ENCODE measurements at regions not wholly inside any gene's neighbourhood (a gene's known extent, or its start where the extent isn't known, plus 50 kb on each side); places are given as distances from the start of the nearest gene placed in this dataset.
A peak's percentile ranks its signal among the peaks of the same experiment; 100 is the strongest.

DNA sequence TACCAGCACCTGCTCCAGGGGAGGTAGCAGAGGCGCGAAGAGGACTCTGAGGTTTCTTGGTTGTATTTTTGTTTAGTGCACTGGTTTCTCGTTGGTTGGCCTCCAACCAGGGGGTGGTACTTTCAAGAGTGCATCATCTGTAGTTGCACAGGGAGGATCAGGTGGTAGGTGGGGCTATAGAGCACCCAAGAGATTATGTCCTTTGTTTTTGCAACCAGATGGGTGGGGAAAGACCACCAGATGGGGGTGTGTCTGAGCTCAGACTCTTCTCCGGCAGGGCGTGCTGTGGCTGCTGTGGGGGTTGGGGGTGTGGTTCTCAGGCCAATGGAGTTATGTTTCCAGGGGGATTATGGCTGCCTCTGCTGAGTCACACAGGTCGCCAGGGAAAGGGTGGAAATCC lies 254.4 kb upstream of the KLF12 start:
- Mint-ChIP-seq H3K9me3 (peaks cover 19% of the 10 kb centered on the region), H3K4me3 (no peak overlapping the region), H3K36me3 (ENCODE audit: low read depth) (peaks cover 50% of the 10 kb centered on the region), H3K27ac (no peak overlapping the region), H3K27me3 (no peaks in the 10 kb centered on the region), H3K4me1 (ENCODE audit: low read depth) (no peaks in the 10 kb centered on the region)
- Histone ChIP-seq H3K9me3 (ENCODE audit: control insufficient read depth in 1 of 2, insufficient read depth in 1 of 2, low read length in 2 of 2) (peaks cover 0 to 9% of the 10 kb centered on the region in 2 experiments), H3K27me3 (ENCODE audit: control insufficient read depth in 1 of 2, insufficient read depth in 2 of 2, low read length in 2 of 2) (no peaks in the 10 kb centered on the region), H3K27ac (ENCODE audit: low read depth in 1 of 2, low read length in 2 of 2) (no peak overlapping the region), H3K4me3 (ENCODE audit: low read length) (no peak overlapping the region), H3K36me3 (ENCODE audit: insufficient read depth, low read length) (no peaks in the 10 kb centered on the region), H3K4me1 (ENCODE audit: insufficient read depth, low read length) (no peaks in the 10 kb centered on the region)
- intact Hi-C loops (cut with DNase I, micrococcal nuclease), result no loop called here
- no peak for TF ChIP-seq CTCF (IDR thresholded peaks at IDR 0.05)
- POLR2A ChIA-PET, result no interaction called here
- CTCF ChIA-PET, result no interaction called here
- DNase-seq (no peak), ATAC-seq (ENCODE audit: poor library complexity) (no peak)

DNA sequence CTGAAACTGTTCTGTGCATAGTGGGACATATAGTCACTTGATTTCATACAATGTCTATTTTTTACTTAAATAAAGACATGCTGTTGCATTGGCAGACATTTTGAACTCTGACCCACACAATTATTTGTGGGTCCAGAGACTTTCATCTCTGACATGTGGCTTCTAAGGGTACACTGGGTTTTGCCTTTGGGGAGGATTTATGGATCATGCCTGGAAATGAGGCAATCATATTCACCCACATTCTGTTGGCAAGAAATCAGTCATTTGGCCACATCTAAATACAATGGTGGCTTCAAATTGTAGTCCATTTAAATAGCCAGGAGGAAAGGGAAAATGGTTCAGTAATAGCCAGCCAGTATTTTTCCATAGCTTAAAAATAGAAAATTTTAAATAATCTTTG lies 238.3 kb upstream of the KLF12 start:
- Mint-ChIP-seq H3K4me1 (ENCODE audit: low read depth) (no peaks in the 10 kb centered on the region), H3K27me3 (no peaks in the 10 kb centered on the region), H3K27ac (no peak overlapping the region), H3K36me3 (ENCODE audit: low read depth) (peaks cover 2% of the 10 kb centered on the region), H3K9me3 (no peaks in the 10 kb centered on the region), H3K4me3 (no peak overlapping the region)
- no peak for ATAC-seq (ENCODE audit: poor library complexity)
- DNase-seq, result no peak
- no peak overlapping the region for H3K27ac ChIP-seq (ENCODE audit: low read depth in 1 of 2, low read length in 2 of 2)
- no peak overlapping the region for H3K4me3 ChIP-seq (ENCODE audit: low read length)
- H3K4me1 ChIP-seq (ENCODE audit: insufficient read depth, low read length), result no peaks in the 10 kb centered on the region
- H3K9me3 ChIP-seq (ENCODE audit: control insufficient read depth in 1 of 2, insufficient read depth in 1 of 2, low read length in 2 of 2), result no peaks in the 10 kb centered on the region
- CTCF ChIA-PET, result no interaction called here
- intact Hi-C loops (cut with DNase I, micrococcal nuclease), result no loop called here
- POLR2A ChIA-PET, result no interaction called here
- no peak for TF ChIP-seq CTCF (IDR thresholded peaks at IDR 0.05)
- no peaks in the 10 kb centered on the region for H3K36me3 ChIP-seq (ENCODE audit: insufficient read depth, low read length)
- no peaks in the 10 kb centered on the region for H3K27me3 ChIP-seq (ENCODE audit: control insufficient read depth in 1 of 2, insufficient read depth in 2 of 2, low read length in 2 of 2)

- Mint-ChIP-seq H3K36me3 (ENCODE audit: low read depth) (peaks cover 23% of the 10 kb centered on the region), H3K9me3 (no peaks in the 10 kb centered on the region), H3K27ac (no peak overlapping the region), H3K27me3 (no peaks in the 10 kb centered on the region), H3K4me3 (no peak overlapping the region), H3K4me1 (ENCODE audit: low read depth) (no peaks in the 10 kb centered on the region)
- intact Hi-C loops (cut with DNase I, micrococcal nuclease), result no loop called here
- Histone ChIP-seq H3K27ac (ENCODE audit: low read depth in 1 of 2, low read length in 2 of 2) (no peak overlapping the region), H3K4me3 (ENCODE audit: low read length) (no peak overlapping the region), H3K36me3 (ENCODE audit: insufficient read depth, low read length) (no peaks in the 10 kb centered on the region), H3K4me1 (ENCODE audit: insufficient read depth, low read length) (no peaks in the 10 kb centered on the region), H3K27me3 (ENCODE audit: control insufficient read depth in 1 of 2, insufficient read depth in 2 of 2, low read length in 2 of 2) (no peaks in the 10 kb centered on the region), H3K9me3 (ENCODE audit: control insufficient read depth in 1 of 2, insufficient read depth in 1 of 2, low read length in 2 of 2) (peaks cover 0 to 5% of the 10 kb centered on the region in 2 experiments)
- TF ChIP-seq CTCF (IDR thresholded peaks at IDR 0.05), result no peak
- DNase-seq (peak in 3 of 14 experiments; percentile 10 to 25 (median 22)), ATAC-seq (ENCODE audit: poor library complexity) (no peak)
- POLR2A ChIA-PET, result interaction anchor here (0.8 kb wide), 1 partner anchor 237 kb away, joined by 3 read pairs; no protein-coding TSS in a partner anchor
- CTCF ChIA-PET, result no interaction called here
Observed at GRCh38 chr13:74367193-74367592, 233.0 kb upstream of the KLF12 start.
